PFSK-1 (cell line): ENCODE measurements at regions not wholly inside any gene's neighbourhood (a gene's known extent, or its start where the extent isn't known, plus 50 kb on each side); places are given as distances from the start of the nearest gene placed in this dataset.

Experiments
- FOXP2 ChIP-seq: optimal IDR thresholded peaks from 2 replicates; pipeline ENCODE3; 2011; ENCODE audit warnings: borderline replicate concordance, control low read depth, inconsistent platforms; ENCODE audit not compliant: insufficient read depth; ENCODE audit errors: extremely low read length, extremely low read depth
- POLR2AphosphoS5 ChIP-seq: IDR thresholded peaks from 2 replicates; pipeline ENCODE4 v1.6.1; 2012; ENCODE audit warnings: low read depth, mild to moderate bottlenecking, control low read depth, low read length, moderate library complexity
- SIN3A ChIP-seq: IDR thresholded peaks from 2 replicates; pipeline ENCODE4 v1.6.1; 2012; ENCODE audit warnings: mild to moderate bottlenecking, low read length, moderate library complexity, borderline replicate concordance; ENCODE audit not compliant: insufficient read depth
- TAF1 ChIP-seq: IDR thresholded peaks from 2 replicates; pipeline ENCODE4 v1.6.1; 2012; ENCODE audit warnings: low read length, control low read depth, borderline replicate concordance; ENCODE audit not compliant: insufficient read depth
- TF ChIP-seq, protein P1 (sequence below), 2 experiments: IDR thresholded peaks; 2 replicates each; pipeline versions ENCODE4 v1.6.1 to v1.8.0; 2011 to 2012; ENCODE audit warnings: low read depth in 2 of 2, low read length in 2 of 2, control low read depth in 1 of 2, inconsistent platforms in 1 of 2, mild to moderate bottlenecking in 1 of 2, moderate library complexity in 1 of 2; ENCODE audit not compliant: insufficient read depth in 1 of 2

DNA sequence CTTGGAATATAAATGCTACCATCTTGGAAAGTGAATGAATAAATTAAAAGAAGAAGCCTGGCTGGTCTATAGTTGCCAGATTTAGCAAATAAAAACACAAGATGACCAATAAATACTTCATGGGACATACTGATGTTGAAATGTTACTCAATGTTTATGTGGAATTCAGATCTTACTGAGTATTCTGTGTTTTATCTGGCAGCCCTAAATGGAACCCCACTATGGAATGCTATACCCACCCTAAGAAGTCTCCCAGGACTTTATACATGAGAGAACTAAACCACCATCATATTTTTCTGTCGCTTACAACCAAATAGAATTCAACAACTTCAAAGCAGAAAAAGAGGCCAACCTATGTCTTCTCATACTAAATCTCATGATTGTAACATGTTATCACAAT lies 177.6 kb upstream of the HMCN1 start:
- TF ChIP-seq TAF1 = no peak
- no peak for TF ChIP-seq SIN3A
- TF ChIP-seq, protein P1, sequence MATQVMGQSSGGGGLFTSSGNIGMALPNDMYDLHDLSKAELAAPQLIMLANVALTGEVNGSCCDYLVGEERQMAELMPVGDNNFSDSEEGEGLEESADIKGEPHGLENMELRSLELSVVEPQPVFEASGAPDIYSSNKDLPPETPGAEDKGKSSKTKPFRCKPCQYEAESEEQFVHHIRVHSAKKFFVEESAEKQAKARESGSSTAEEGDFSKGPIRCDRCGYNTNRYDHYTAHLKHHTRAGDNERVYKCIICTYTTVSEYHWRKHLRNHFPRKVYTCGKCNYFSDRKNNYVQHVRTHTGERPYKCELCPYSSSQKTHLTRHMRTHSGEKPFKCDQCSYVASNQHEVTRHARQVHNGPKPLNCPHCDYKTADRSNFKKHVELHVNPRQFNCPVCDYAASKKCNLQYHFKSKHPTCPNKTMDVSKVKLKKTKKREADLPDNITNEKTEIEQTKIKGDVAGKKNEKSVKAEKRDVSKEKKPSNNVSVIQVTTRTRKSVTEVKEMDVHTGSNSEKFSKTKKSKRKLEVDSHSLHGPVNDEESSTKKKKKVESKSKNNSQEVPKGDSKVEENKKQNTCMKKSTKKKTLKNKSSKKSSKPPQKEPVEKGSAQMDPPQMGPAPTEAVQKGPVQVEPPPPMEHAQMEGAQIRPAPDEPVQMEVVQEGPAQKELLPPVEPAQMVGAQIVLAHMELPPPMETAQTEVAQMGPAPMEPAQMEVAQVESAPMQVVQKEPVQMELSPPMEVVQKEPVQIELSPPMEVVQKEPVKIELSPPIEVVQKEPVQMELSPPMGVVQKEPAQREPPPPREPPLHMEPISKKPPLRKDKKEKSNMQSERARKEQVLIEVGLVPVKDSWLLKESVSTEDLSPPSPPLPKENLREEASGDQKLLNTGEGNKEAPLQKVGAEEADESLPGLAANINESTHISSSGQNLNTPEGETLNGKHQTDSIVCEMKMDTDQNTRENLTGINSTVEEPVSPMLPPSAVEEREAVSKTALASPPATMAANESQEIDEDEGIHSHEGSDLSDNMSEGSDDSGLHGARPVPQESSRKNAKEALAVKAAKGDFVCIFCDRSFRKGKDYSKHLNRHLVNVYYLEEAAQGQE (IDR thresholded peaks at IDR 0.05; ENCODE audit: insufficient read depth in 1 of 2, low read depth in 2 of 2, low read length in 2 of 2) = no peak
- TF ChIP-seq POLR2AphosphoS5 = no peak
- TF ChIP-seq FOXP2 = no peak

DNA sequence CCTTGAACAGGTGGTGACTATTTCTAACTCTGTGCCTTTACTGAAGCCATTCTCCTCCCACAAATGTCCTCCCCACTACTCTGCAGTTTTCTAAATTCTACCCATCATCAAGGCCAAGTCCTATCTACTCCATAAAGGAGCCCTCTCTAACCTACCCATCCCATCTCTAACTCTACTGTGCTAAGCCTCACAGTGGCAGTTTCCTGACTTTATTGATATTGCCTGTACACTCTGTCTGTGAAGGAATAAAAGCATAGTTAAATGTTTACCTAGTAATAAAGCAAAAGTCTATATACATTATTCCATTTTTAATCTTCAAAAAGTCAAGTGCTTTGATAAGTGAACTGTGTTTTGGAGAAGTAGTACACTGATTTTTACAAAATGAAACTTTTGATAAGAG lies 178.4 kb upstream of the HMCN1 start:
- TF ChIP-seq, protein P1 (IDR thresholded peaks at IDR 0.05; ENCODE audit: insufficient read depth in 1 of 2, low read depth in 2 of 2, low read length in 2 of 2) = no peak
- no peak for TF ChIP-seq TAF1
- no peak for TF ChIP-seq POLR2AphosphoS5
- TF ChIP-seq FOXP2 = no peak
- TF ChIP-seq SIN3A = no peak

DNA sequence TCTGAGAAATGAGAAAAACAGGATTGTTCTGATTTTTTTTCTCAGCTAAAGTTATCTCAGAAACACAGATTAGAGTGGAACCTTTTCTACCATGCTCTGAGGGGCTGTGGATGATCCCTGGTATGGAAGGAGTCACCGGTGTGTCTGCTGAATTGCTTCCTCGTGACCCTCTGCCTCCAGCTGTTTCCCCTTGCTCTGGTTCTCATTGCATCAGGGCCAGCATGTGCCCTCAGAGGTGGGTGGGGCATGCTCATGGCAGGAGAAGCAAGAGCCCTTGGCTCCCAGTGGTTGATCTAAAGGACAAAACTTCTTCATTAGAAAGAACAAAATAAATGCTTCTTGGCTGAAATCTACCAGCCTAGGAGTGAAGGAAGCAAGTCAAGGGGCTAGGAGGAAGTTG lies 183.2 kb upstream of the HMCN1 start:
- no peak for TF ChIP-seq TAF1
- TF ChIP-seq, protein P1 (IDR thresholded peaks at IDR 0.05; ENCODE audit: insufficient read depth in 1 of 2, low read depth in 2 of 2, low read length in 2 of 2) = no peak
- TF ChIP-seq POLR2AphosphoS5 = no peak
- TF ChIP-seq SIN3A = no peak
- TF ChIP-seq FOXP2 = no peak

DNA sequence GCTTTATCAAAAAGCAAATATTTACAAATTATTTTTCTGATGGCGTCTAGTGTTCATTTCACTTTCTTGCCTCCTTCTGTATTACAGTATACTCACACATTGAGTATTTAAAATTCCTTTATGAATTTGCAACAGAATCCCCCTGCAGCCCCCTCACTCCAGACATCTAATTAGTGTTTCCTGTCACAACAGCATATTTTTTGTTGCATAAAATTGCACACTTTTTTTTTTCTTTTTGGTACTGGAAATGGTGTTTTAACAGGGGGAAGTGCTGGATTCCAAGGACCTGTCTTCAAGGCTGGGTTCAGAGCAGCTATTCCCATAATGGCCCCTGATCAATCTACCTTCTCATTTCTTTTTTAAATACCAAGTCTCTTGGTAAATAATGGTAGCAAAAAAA lies 184.3 kb upstream of the HMCN1 start:
- TF ChIP-seq, protein P1 (IDR thresholded peaks at IDR 0.05; ENCODE audit: insufficient read depth in 1 of 2, low read depth in 2 of 2, low read length in 2 of 2) = no peak
- no peak for TF ChIP-seq POLR2AphosphoS5
- no peak for TF ChIP-seq SIN3A
- no peak for TF ChIP-seq FOXP2
- TF ChIP-seq TAF1 = no peak

DNA sequence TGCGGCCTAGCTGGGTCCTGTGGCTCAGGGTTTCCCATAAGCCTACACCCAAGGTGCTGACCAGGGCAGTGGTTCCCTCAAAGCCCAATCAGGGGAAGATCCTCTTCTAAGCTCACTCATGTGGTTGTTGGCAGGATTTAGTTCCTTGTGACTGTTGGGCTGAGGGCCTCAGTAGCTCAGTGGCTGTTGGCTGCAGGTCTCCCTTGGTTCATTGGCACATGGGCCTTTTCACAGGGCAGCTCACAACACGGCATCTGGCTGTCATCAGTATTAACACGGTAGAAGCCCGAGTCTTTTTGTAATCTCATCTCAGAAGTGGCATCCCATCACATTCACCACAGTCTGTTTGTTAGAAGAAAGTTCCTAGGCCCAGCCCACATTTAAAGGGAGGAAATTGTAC lies 188.2 kb upstream of the HMCN1 start:
- TF ChIP-seq SIN3A (no peak), FOXP2 (no peak), TAF1 (no peak)
